NCI-H2196 treated with DMSO at 0.1 percent for 48 hours (cell line): ENCODE measurements at regions not wholly inside any gene's neighbourhood (a gene's known extent, or its start where the extent isn't known, plus 50 kb on each side); places are given as distances from the start of the nearest gene placed in this dataset.

ENCODE experiments used
- DNase-seq: peaks from one replicate; lab custom pipeline; 2025; ENCODE audit not compliant: unreplicated experiment; lab: John Stamatoyannopoulos, UW

DNA sequence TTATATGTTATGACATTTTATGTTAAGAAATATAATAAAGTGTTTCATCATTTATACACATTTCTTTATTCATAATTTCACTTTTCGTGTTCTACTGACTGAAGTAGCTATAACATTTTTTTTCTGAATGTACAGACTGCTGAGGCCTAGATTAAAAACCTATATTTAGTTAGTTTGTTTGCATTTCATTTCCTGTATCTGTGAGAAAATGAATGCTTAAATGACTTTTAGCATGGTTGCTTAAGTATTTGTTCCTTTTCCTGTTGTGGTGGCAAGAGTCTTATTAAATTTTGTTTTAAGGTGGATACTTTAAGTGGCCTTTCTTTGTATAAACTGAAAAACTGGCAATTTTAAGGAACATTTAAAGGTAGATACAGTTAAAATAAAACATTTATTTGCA lies 779.7 kb upstream of the MAN1A1 start:
- no peak for DNase-seq

DNA sequence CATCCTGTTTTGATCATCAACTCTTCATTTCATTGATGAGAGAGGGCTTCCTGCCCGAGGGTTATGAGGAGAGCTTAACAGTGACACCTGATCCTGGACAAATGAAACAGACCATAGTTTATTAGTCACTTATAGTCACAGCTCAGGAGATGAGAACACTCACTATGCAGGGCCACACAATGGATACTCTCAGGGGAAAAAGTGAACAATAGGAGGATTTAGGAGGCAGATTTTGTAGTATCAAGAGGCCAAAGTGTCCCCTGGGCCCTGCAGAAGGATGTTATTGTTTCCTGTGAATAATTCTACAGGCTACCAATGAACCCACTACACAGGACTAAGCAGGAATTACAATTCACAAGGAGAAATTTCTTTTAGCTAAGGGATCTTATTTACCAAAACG lies 772.8 kb upstream of the MAN1A1 start:
- DNase-seq, result no peak

DNA sequence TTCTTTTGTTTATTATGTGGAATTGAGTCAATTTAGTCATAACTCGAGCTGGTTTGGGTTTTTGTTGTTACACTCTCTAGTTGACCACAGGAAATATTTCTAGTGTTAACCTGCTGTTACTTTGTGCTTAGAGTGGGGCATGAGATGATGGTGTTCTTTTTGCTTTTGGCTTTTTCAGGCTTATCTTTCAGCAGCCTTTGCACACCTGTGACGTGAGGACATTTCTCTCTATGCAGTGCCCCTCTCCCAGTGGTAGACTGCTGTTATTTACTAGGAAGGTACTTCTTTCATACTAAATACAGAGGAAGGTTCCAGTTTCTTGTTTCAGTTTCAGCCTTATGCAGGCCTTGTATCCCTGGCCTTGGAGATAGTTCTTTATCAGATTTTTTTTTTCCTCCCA lies 766.8 kb upstream of the MAN1A1 start:
- DNase-seq, result no peak

DNA sequence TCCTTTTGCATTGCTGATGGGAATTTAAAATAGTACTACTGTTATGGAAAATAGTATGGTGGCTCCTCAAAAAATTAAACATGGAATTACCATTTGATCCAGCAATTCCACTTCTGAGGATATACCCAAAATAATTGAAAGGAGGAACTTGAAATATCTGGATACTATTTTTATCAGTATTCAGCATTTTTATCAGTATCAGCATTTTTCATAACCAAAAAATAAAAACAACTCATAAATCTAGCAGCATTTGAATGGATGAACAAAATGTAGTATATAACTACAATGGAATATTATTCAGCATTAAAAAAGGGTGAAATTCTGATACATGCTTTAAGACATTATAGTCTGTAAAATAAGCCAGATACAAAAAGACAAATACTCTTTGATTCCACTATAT lies 763.4 kb upstream of the MAN1A1 start:
- no peak for DNase-seq

DNA sequence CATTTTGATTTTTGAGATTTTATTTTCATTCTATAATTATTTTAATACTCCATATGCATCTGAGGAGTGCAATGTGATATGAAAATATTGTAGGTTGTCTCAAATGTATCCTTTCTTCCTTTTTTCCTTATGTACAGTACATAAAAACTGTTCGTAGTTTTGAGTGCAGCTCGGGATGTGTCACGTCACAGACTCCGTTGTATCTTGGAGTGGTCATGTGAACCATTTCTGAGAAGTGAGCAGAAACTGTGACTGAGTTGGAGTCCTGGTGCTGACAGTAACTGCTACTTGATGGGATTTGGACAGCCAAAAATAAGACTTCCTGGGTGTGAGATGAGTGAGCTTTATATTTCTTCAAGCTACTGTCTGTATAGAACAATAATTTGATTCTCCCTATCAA lies 761.4 kb upstream of the MAN1A1 start:
- no peak for DNase-seq

DNA sequence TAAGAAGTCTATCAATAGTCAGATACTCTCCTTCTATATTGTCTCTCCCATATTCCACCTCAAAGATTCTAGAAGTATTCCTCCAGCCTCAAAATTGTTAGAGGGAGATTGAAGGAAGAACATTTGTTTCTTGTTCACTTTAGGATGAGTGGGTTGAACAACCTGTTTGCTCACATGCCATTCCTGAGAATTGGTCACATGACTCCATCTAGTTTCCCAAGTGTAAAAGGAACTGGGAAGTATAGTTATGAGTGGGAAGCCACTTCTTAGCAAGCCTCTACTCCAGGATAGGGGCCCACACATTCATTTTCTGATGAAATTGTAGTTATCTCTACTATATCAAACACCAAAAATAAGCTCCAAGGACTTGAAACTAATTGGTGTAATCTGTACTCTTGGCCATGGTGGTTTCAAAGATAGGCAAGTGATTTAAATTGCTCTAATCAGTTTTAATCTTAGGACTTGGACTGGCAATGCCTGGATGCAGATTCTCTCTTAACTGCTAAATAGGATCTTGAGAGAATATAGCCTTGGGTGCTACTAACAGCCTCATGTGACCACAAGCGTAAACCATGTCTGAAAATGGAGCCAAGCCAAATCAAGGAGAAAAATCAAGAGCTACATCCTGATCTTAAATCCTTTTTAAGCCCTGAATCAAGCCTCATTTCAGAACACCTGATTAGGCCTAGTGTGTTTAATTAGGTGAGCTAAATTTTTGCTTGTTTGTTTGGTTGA lies 758.7 kb upstream of the MAN1A1 start:
- DNase-seq, result no peak

DNA sequence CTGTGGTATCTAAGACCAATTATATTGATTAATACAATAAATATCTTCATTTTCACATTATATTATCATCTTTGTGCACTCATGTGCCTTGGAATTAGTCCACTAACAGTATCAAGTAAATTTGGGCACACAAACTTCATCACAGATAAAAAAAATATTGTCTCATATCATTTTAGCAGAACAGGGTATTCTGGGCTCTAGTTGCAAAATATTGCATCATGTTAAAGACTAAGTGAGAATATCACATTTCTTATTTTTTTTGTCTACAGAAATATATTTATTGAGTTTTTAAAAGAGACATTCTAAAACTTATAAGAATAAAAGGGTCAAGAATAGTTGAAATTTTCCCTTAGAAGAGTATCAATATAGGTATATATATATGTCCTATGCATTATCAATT lies 754.1 kb upstream of the MAN1A1 start:
- no peak for DNase-seq

DNA sequence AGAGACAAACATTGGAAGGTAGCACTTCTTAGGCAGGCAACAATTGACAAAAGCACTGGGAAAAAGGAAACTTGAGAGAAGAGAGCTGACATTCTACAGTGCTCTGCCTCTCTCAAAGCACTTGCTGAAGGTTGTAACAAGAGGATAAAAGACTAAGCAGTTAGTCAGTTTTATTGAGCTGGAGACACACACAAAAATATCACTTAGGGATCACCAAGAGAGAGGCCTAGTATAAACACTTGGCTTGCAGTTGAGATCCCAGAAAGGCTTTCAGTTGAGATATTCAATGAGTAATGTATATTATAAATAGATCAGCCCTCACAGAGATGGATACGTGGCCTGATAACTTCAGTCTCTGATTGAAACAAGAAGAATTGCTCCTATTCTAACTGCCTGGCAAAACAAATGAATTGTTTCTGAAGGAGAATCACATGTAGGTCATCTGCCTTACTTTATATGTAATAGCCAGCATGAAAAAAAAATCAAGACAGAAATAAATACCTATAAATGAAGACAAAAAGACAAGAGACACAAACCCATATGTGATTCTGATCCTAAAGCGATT lies 747.2 kb upstream of the MAN1A1 start:
- DNase-seq, result no peak

DNA sequence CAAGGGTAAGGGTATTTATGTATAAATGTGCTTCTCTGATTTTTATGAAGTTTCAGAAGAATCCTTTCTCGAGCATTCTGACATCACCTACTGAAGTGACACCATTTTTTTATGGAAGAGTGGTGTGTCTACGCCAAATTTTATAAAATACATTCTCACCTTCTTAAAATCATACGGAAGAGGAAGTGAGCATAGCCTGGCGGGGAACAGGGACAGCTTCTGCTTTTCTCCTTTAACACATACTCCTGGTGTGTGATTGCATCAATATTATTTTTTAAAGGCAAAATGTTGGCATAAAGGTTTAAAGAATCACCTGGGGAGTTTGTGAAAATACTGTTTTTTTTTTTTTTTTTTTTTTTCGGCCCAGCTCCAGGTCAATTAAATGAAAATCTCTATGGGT lies 733.6 kb upstream of the MAN1A1 start:
- no peak for DNase-seq

DNA sequence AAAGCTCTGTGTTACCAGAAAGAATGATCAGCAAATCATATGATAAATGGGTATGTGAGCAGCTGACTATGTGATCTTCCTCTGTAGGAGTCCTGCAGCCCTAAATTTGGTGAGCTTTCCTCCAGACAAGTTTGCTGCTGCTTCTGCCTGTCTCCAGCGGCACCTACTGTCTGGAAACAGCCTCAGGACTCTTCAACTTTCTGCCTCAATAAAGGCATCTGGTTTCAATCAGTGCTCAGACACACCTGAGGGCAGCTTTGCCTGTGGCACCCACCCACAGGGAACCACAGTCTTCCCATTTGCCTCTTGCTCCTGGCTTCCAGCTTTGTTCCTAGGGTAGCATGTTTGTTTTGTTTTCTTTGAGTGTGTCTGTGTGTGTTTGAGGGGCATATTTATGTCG lies 727.9 kb upstream of the MAN1A1 start:
- no peak for DNase-seq

DNA sequence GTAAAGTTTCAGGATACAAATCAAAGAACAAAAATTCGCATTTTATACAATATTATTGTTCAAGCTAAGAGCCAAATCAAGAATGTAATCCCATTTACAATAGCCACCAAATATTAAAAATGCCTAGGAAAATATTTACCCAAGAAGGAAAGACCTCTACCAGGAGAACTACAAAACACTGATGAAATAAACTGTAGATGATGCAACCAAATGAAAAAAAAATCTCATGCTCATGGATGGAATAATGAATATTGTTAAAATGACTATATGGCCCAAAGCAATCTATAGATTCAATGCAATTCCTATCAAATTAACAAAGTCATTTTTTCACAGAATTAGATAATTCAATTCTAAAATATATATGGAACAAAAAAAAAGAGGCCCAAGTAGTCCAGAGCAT lies 708.8 kb upstream of the MAN1A1 start:
- no peak for DNase-seq

DNA sequence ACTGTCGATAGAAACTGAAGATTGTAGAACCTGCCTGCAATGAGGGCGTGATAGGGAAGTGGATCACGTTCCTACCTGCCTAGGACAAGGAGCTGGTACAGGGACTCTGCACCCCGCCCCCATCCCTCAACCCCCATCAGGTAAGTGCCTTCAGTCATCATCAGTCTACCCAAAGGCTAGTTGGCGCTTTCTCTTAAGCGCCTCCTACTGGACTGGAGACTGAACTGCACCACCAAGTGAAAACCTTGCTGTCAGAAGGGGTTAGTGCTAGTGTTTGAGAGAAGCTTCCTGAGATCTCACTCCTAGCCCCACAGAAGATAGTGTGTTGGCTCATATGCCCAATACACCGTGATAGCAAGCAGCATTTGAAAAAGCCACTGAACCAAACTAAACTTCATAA lies 706.5 kb upstream of the MAN1A1 start:
- DNase-seq, result no peak

DNA sequence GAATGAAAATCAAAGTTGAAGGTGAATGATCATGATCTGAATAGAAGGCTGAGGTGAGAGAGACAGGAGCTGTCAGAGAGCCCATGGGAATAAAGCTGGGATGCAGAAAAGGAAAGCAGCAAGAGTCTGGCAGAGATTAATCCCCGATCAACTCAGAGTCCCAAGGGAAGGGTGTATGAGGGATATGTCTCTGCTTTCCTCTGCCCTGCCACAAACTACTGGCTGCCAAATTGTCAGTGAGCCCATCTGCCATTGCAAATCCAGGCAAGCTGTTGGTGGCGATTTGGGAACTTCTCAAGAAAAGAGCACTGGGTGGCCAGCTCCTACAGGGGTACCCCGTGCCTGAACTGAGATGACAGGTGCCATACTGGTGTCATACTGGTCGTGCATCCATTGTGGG lies 705.5 kb upstream of the MAN1A1 start:
- no peak for DNase-seq

DNA sequence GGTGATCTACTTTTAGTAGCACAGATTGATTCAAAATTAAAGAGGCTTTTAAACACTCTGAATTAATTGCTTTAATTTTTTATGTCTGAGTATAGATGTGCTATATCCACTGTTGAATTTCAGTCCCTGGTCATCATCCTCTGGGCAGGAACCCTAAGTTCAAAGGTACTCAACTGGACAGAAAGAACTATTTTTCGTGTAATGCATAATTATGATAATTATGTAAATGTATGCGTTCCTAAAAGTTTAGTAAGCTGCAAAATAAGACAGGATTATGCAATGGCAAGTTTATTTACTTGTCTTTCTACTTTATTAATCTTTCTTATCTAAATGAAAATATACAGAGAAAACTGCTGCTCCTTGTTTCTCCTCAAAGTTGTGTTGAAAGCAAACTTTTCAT lies 690.1 kb upstream of the MAN1A1 start:
- no peak for DNase-seq

DNA sequence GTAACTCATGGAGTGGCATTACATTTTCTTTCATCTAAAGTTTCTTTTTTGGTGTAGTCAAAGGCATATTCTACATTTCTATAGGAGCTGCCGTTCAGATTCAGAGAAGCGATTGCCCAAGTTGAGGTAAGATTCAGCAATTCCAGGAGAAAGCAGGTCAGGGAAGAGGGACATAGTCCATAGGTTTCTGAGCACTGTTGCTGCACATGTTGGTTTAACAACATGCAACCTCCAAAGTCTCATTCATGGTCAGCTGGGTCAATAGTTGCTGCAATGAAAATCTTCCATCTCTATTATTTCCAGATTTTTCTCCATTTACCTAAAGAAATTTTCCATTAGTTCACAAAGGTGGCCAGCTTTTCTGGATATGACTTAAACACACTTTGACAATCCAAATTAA lies 682.3 kb upstream of the MAN1A1 start:
- DNase-seq, result no peak

DNA sequence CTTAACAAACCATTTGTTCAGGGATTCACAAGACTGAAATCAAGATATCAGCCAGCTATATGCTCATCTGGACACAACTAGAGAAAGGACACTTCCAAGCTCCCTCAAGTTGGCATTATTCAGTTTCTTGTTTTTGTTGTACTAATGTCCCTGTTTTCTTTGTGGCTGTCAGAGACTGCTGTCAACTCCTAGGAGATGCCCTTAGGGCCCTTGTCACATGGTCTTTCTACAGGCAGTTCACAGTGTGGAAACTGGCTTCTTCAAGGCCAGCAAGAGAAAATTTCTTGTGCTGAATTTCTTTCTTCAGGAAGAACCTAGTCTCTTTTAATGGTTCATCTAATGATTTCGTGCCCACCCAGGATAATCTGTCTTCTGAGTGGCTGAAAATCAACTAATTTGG lies 677.2 kb upstream of the MAN1A1 start:
- DNase-seq, result no peak

DNA sequence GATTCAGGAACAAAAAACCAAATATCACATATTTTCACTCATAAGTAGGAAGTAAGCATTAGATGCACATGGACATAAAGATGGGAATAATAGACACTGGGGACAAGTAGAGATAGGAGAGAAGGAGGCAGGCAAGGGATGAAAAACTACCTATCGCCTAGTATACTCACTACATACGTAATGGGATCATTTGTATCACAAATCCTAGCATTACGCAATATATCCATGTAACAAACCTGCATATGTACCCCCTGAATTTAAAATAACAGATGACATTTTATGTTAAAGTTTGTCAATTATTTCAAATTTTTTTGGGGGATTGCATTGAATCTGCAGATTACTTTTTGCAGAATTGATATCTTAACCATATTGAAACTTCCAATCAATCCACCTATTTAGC lies 660.5 kb upstream of the MAN1A1 start:
- DNase-seq, result no peak

DNA sequence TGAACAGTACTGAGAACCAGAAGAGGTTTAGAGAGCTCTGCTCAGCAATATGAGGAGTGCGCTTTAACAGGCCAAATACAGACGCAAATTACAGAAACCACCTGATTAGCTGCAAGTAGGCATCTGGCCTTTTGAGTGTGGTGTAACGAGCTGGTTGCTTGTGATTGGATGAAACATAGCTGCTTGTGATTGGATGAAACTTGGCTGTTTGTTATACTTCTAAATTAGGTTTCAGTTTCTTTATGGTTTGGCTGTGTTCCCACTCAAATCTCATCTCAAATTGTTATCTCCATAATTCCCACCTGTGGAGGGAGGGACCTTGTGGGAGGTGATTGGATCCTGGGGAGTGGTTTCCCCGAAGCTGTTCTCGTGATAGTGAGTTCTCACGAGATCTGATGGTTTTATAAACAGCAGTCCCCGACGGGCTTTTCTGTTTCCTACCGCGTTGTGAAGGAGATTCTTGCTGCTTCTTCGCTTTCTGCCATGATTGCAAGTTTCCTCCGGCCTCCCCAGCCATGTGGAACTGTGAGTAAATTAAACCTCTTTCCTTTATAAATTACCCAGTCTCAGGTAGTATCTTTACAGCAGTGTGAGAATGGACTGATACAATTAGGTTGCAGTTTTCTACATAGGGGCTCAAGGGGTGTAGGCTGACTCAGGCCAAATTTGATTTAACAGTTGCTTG lies 655.9 kb upstream of the MAN1A1 start:
- DNase-seq, result peak; percentile 91

DNA sequence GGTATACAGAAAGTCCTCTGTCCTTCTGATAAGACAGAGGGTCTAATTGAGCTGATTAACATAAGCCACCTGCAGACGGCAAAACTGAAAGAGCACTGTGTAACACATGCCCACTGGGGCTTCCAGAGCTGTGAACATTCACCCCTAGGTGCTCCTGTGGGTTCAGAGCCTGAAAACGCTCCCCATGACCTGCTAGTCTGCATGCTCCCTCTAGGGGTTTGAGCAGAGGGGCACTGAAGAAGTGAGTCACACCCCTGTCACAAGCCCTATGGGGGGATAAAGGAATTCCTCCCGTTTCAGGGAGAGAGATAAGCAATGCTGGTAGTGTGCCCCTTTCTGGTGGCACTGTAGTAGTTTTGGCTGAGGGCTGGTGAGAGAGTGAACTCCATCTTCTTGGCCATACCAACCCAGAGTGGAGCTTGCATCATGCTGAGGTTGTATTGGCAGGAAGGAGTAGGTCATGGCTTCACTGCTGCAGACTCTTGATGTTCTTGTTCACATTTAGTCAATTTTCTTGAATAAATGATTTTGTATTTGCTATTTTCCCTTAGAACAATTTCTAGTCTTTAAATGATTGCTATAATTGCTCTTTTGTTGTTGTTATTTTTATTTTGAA lies 637.5 kb upstream of the MAN1A1 start:
- no peak for DNase-seq

DNA sequence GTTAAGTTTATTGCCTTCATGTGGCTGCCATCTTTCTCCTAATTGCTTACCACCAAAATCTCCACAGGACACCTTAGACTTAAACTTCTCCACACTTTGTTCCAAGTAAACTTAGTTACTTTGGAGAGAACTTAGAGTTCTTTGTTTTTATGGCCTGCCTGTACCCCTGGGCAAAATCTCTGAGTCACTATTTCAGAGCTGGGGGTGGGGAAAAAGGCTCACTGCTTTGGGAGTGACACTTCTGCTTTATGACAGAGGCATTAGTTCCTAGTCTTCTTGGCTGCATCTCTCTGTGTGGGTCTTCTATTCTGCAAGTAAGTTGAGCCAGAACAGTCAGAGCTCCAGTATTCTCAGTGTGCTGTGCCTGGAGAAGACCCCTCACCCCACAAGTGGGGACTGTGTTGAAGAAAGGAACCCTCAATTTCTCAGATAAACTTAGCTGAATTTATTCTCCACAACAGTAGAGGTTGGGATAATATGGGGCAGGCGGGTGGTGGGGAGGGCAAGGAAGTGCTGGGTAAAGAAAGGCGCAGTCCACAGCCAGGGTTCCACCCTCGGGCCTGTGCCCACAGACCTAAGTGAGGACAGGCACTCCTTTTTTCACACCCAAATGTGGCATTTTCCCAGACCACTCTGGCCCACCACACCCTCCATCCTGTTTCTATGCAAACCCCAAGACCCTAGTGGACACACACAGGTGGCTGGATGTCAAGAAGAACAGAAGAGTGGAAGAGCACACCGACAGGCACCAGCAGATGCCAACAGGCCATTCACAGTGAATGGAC lies 636.6 kb upstream of the MAN1A1 start:
- DNase-seq, result no peak

DNA sequence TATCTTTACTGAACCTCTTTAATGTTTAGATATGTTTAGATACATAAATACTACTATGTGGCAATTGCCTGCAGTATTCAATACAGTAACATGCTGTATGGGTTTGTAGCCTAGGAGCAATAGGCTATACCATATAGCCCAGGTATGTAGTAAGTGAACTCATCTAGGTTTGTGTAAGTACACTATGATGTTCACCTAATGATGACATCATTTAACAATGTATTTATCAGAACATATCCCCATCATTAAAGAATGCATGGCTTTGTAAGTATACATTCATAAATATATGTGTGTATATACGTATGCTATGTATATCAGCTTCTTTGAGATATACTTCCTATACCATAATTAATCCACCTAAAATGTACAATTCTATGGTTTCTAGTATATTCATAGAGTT lies 631.2 kb upstream of the MAN1A1 start:
- no peak for DNase-seq
